ENCODE measurements at regions not wholly inside any gene's neighbourhood (a gene's known extent, or its start where the extent isn't known, plus 50 kb on each side); places are given as distances from the start of the nearest gene placed in this dataset.

GRCh38 chrX:9221781-9222180 lies 187.9 kb upstream of the FAM9B start:
- no peak for FAIRE-seq

GRCh38 chrX:9222299-9222698 lies 188.4 kb upstream of the FAM9B start:
- intact Hi-C loops (cut with DNase I): no loop called here
- peaks cover 0 to 8% (median 0%) of the 10 kb centered on the region in 4 donors for H3K27me3 ChIP-seq
- no peaks in the 10 kb centered on the region for H3K36me3 ChIP-seq
- no peak for FAIRE-seq
- no peak overlapping the region for H3K27ac ChIP-seq
- no peak for DNase-seq
- no peak for TF ChIP-seq CTCF (IDR thresholded peaks at IDR 0.05)
- 47 to 64% methylated on average over 9 of the region's 9 CpGs for WGBS, 2 donors
- H3K9me3 ChIP-seq: no peaks in the 10 kb centered on the region
- ATAC-seq: no peak
- H3K4me1 ChIP-seq: no peaks in the 10 kb centered on the region
- no peak overlapping the region for H3K4me3 ChIP-seq

More at GRCh38 chrX:9221781-9222180, 187.9 kb upstream of the FAM9B start:
- Histone ChIP-seq H3K9me3 (no peaks in the 10 kb centered on the region), H3K4me3 (no peak overlapping the region), H3K36me3 (no peaks in the 10 kb centered on the region), H3K27ac (no peak overlapping the region), H3K27me3 (peaks cover 0 to 8% (median 0%) of the 10 kb centered on the region in 4 donors), H3K4me1 (no peaks in the 10 kb centered on the region)
- ATAC-seq (no peak), DNase-seq (no peak)
- intact Hi-C loops (cut with DNase I): no loop called here
- WGBS, 2 donors: 66 to 76% methylated on average over 5 of the region's 5 CpGs
- TF ChIP-seq CTCF (IDR thresholded peaks at IDR 0.05): no peak

DNA sequence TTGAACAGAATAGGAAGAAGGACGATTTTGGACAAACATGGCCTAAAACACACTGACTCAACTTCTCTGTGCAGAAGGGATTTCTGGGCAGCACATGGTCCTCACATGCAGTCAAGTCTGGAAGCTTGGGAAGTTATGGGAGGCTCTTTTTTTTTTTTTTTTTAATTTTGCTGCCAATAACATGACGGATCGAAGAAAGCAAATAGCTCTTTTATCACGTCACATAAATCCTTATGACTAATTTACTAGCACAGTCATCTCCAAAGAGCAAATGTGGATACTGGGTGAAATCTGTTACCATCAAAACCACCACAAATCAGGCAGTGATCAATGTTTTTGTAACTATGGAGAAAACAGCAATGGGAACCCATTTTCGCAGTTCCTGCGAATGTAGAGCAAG lies 193.3 kb upstream of the FAM9B start:
- no peak for FAIRE-seq

DNA sequence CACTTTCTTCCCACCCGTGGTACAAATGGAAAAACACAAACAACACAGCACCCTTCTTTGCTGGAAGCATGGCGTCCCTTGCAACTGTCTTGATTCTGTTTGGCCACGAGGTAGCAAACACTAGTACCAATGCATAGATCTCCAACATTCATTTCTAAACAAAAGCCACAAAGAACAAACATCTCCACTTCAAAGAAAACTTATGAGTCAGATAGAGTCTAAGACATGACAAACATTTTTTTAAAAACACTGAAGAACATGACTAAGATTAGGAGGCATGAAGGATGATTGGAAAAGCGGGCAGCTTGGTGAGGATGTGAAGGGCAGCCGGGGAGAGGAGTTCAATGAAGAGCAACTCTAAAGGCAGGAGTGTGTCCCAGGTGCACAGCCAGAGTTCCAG lies 197.6 kb upstream of the FAM9B start:
- H3K27me3 ChIP-seq: peaks cover 0 to 7% (median 0%) of the 10 kb centered on the region in 4 donors
- no peak for TF ChIP-seq CTCF (IDR thresholded peaks at IDR 0.05)

More for the DNA sequence above, 193.3 kb upstream of the FAM9B start:
- Histone ChIP-seq H3K4me3 (no peak overlapping the region), H3K9me3 (no peaks in the 10 kb centered on the region), H3K27me3 (peaks cover 0 to 7% (median 0%) of the 10 kb centered on the region in 4 donors), H3K27ac (no peak overlapping the region), H3K36me3 (no peaks in the 10 kb centered on the region), H3K4me1 (no peaks in the 10 kb centered on the region)
- no peak for DNase-seq
- WGBS, 2 donors: 84 to 90% methylated on average over 6 of the region's 6 CpGs
- ATAC-seq: no peak
- intact Hi-C loops (cut with DNase I): no loop called here
- no peak for TF ChIP-seq CTCF (IDR thresholded peaks at IDR 0.05)

GRCh38 chrX:9233141-9233540 lies 199.2 kb upstream of the FAM9B start:
- no peak overlapping the region for H3K4me3 ChIP-seq
- intact Hi-C loops (cut with DNase I): no loop called here
- FAIRE-seq (no peak), DNase-seq (no peak), ATAC-seq (no peak)
- H3K27me3 ChIP-seq: peaks cover 0 to 7% (median 0%) of the 10 kb centered on the region in 4 donors
- no peaks in the 10 kb centered on the region for H3K9me3 ChIP-seq
- H3K4me1 ChIP-seq: no peaks in the 10 kb centered on the region
- 63 to 70% methylated on average over 5 of the region's 5 CpGs for WGBS, 2 donors
- TF ChIP-seq CTCF (IDR thresholded peaks at IDR 0.05): no peak
- H3K27ac ChIP-seq: no peak overlapping the region
- no peaks in the 10 kb centered on the region for H3K36me3 ChIP-seq

More for the DNA sequence above, 197.6 kb upstream of the FAM9B start:
- Histone ChIP-seq H3K4me3 (no peak overlapping the region), H3K36me3 (no peaks in the 10 kb centered on the region), H3K9me3 (no peaks in the 10 kb centered on the region), H3K27ac (no peak overlapping the region), H3K4me1 (no peaks in the 10 kb centered on the region)
- ATAC-seq (no peak), DNase-seq (no peak), FAIRE-seq (no peak)
- intact Hi-C loops (cut with DNase I): no loop called here
- WGBS, 2 donors: 59 to 69% methylated on average over 5 of the region's 5 CpGs
